Superior temporal gyrus (tissue), 1 donor: ENCODE measurements at regions not wholly inside any gene's neighbourhood (a gene's known extent, or its start where the extent isn't known, plus 50 kb on each side); places are given as distances from the start of the nearest gene placed in this dataset.

Source experiments
- DNase-seq: peaks from one replicate; pipeline ENCODE4 v3.0.0-alpha.2; 2016; ENCODE audit errors: extremely low spot score

GRCh38 chr17:15894913-15895658 lies 49.8 kb upstream of the ADORA2B start:
- DNase-seq, result no peak
